ENCODE measurements at regions not wholly inside any gene's neighbourhood (a gene's known extent, or its start where the extent isn't known, plus 50 kb on each side); places are given as distances from the start of the nearest gene placed in this dataset.

DNA sequence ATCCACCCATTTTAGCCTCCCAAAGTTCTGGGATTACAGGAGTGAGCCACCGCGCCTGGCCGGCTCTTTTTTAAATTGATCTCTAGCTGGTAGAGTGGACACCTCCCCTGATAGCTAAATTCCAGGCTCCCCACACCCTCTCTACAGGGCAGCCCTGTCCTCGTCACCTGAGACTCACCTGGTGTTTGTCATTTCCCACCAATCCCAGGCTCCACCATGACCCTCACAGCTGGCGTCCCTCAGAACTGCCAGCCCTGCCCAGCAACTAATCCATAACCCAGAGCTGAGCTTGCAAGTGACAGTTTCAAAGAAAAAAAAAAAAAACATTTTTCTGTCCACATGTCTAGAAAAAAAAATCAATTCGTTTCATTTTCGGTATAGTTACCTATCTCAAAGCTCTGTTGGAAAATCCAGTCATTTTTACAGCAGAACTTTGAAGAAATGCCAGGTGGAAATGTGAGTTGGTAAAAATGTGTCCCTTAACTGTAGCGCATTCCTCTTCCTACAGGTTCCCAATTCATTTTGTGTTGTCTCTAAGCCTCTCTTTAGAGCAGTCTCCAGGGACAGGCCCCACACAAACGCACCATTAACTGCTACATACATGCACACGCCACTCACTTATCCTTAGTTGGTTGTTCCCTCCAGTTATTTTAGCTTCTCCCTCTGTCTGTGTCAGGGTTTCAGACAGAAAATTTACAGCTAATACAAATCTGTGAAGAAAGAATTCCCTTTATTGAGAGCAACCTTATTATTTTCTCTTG is 294.7 kb downstream of the FBXO15 start:
- DNase-seq (ENCODE audit: low read depth) = no peak

DNA sequence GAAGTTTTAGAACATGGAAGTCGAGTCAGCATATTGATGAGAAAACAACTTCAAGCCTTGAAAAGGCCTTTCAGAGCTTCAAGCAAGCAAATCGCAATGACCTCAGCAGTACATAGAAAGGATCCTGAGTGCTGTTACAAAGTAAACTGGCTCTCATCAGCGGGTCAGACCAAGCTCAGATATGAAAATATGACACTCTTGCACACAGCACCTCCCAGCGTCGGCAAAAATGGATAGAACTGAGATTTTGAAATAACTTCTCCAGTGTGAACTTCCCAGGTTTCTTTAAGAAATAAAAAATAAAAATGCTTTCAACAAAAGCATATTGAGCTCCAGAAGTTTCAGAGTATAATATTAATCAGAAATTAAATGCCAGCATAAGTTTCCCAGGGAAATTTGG is 296.9 kb downstream of the FBXO15 start:
- DNase-seq (ENCODE audit: low read depth) = no peak

DNA sequence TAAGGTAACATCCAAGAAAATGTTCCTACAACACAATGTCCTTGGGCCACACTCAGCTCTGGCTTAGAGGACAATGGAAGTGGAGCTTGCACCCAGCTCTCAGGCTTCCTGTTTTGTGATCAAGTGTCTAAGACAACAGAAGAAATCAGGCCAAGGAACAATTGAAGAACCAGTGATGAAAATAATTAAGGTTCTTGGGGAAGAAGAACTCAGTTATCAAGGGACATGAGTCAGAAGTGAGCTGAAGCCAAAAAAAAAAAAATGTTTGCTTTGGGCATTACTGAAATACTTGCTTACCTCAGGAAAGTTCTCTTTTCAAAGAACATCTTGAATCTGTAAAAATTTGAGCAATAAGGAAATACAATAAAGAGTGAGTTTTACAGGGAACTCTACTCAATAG is 299.0 kb downstream of the FBXO15 start:
- no peak for DNase-seq (ENCODE audit: low read depth)

DNA sequence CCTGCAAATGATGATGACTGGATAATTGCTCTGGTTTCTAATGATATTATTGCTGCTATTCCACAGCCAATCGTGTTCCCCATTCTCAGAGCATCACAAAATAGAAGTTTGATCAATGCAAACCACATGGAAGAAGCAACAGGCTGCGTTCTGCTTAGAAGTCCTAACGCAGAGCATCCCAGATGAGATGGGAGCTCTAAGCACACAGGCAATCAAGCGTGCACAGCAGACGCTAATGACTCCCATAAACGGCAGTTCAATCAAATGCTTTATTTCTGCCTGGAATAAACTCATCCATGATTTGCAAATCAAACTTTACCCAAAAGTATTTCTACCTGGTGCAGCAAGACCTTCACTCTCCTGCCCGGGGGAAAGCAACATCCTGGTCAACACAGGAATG is 304.2 kb downstream of the FBXO15 start:
- no peak for DNase-seq (ENCODE audit: low read depth)

DNA sequence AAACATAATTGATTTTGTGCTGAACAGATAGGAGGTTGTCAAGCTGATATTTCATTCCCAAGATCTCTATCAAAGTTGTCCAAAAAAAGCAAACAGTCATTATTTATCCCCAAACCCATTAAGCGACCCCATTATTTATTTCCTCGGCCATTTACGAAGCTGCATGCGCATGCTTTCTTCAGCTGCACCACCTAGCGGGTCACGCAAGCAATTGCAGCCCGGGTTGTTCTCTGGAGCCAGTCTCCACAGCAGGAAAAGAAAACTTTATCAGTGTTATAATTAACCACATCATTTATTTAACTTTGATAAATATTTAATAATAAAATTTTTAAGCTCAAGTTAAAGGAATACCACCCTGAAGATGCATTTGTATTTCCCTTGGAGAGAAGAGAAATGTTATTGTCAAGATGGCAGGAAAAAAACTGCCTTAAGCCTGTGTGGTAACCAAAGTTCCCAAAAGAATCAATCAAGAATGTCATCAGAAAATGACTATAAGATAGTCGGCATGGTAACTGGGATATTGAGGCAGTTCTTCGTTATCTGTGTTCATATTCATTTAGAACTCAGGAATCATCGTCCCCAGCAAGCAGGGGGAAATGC is 304.7 kb downstream of the FBXO15 start:
- DNase-seq (ENCODE audit: low read depth) = peak; percentile 13

DNA sequence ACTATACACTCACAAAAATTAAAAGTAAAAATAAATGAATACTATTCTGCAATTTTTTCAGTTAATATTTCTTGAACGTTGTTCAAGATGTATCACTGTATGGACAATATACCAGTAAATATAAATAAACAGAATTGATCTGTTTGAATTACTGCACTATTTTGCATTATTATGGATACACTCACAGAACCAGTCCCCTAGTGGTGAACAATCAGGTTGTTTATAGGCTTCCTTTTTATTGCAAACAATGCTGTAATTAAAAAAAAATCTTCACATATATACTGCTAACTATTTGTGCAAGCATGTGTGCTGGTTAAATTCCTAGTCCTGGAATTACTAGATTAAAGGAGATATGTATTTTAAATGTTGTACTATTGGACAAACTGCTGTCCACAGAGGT is 306.0 kb downstream of the FBXO15 start:
- no peak for DNase-seq (ENCODE audit: low read depth)

DNA sequence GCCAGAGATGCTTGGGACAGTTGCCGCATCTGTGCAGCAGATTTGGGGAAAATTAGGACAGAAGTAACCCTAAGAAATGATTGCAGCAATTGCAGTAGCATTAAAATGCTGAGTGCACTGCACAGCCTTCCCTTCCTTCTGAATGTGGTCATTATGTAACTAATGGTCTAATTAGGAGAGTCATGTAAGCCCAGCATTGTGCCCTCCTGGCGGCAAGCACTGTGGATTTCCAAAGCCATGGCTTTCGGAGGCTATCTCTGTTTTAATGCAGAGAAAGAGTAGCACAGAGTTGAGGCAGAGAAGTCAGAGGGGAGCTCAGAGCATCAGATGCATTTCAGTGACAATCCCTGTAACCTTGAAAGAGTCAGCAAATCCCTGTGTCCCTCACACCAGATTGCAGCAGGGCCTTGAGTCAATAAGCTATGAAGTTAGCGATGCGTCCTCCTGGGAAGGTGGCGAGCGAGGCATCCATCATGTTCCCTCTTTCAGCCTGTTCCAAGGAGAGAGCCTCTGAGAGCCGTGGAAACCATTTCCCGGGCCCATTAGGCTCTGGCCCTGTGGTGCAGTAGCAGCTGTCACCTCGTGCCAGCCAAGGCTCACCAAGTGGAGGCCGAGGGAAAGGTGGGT is 307.2 kb downstream of the FBXO15 start:
- no peak for DNase-seq (ENCODE audit: low read depth)

DNA sequence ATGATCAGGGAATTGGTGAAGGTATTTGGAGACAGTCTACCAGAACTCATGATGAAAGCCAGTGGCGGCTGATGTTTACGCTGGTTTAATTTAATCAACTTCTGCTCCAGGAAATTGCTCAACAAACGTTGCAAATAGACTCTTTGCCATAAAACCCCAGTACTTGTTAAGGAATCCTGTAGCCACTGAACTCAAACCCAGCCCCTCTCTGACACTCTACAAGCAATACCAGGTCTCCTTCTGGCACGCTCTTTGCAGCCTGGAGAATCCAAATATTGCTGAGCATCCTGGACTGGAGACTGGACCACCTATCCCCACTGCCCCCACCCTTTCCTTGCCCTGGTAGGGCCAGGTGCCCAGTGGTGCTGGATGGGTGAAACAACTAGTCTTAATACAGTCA is 308.2 kb downstream of the FBXO15 start:
- DNase-seq (ENCODE audit: low read depth) = no peak

DNA sequence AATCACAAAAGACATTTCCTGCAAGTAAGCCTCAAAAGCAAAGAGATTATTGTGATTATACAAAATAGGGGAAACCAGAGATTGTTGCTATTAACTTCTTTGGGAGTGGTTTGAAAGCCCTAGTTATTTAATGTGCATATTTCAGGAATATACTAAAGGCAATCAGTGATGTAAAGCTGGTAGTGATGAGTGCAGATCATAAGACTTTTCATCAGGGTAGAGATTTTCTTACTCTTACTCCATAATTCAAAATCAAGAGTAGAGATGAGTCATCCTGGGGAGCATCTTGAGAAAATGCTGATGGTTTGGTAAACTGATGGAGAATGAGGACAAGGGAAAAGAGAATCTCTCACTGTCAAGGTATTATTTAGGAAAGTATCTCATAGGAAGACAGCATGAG is 309.5 kb downstream of the FBXO15 start:
- DNase-seq (ENCODE audit: low read depth) = no peak

DNA sequence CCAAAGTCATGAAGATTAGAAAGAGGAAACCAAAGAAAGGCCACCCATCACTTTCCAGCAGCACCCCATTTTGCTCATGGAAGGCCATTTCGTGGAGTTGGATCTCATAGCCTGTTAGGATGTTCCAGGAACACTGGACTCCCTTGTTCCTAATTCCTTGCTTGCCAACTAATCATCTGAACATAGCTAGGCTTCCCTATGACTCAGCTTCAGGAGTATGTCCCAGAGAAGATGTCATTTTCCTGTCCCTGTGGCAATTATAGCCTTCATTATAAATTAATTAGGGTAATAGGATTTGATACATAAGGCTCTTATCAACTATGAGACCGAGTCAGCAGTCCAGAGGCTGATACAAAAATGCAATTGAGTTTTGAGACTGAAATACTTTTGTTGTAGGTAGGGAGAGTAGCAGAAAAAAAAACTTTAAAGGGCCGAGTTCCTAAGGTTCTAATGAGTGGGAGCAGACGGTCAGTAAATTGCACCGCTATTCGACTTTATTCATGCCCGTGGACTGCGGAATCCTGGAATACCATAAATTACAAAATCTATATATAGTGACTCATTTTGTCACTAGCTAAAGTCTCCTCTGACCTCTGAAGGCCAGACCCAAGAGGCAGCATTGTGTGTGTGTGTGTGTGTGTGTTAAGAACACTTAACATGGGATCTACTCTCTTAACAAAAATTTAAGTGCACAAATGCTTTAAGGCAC is 311.8 kb downstream of the FBXO15 start:
- no peak for DNase-seq (ENCODE audit: low read depth)

DNA sequence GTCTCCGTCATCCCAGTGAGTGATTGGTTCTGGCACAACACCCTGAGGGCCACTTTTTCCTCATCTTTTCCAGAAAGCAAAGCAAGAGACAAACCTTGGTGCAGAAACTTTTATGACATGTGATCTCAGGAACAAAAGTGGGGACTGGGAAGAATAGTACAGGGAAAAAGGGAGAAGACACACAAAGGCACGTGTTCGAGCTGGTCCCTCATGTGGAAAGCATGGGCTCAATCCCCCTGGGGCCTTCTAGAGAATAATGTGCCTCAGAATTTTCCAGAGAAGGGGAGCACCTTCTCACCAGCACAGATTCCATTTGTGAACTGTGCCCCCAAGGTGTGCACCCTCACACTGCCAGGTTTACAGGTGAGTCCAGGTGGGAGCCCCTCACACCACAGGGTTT is 312.6 kb downstream of the FBXO15 start:
- DNase-seq (ENCODE audit: low read depth) = no peak

DNA sequence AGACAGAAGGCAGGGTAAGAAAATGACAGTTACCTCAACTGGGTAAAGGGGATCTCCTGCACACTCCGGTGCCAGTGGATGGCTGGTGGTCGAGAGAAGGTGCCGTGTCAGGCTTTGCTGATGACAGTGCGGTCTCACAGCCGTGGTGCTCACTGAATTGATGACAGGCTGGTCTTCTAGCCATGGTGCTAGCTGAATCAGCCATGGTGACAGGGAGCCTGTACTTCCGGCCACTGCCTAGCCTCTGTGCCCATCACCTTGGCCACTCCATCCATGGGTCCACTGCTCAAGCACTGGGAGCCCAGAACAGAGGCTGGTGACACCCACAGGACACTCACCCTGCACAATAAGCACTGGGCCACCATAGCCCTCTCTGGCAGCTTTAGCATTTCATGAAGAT is 315.9 kb downstream of the FBXO15 start:
- DNase-seq (ENCODE audit: low read depth) = no peak

DNA sequence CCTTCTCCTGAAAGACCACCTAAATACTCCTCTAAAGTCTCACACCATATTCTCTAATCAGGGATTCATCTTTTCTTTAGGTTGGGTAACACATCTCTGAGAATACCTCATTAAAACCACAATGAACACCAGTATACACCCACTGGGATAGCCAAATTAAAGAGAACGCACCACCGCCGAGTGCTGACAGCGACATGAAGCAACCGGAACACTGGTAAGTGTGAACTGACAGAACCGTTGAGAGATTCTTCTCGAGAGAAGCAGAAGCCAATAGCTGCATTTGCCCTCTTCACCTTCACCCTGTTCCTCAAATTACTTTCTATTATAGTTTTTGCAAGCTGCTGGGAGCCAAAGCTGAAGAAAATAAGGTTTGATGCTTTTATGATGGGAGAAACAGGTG is 318.5 kb downstream of the FBXO15 start:
- DNase-seq (ENCODE audit: low read depth) = no peak

DNA sequence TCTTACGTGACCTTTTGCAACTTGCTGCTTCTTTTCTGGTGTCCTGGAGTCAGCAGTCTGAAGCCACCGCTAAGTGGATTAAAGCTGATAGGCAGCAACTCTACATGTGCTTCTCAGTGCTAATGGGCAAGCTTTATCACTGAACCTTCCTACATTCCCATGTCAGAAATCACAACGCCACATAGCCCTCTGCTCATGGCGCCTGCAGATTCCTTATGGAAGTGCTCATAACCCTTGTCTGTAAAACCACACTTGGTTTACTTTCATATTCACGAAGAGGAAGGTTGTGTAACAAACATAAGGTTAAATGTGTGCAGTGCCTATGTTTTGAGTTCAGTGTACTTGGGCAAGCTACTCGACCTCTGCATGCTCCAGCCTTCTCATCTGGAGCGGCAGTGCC is 319.8 kb downstream of the FBXO15 start:
- no peak for DNase-seq (ENCODE audit: low read depth)

DNA sequence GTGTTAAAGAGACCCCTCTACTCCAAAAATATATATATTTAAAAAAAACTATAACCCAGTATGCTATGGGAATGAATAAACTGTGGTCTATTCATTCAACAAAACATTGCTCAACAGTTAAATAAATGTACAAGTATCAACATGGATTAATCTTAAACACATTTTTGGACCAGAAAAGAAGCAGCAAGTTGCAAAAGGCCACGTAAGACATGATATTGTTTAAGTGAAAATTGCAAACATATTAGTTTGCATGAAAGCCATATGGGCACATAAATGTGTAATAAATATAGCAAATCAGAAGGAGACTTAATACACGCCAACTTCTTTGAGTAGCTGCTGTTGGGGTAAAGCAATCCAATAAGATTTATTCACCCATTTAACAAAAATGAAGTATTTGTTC is 321.5 kb downstream of the FBXO15 start:
- DNase-seq (ENCODE audit: low read depth) = no peak

DNA sequence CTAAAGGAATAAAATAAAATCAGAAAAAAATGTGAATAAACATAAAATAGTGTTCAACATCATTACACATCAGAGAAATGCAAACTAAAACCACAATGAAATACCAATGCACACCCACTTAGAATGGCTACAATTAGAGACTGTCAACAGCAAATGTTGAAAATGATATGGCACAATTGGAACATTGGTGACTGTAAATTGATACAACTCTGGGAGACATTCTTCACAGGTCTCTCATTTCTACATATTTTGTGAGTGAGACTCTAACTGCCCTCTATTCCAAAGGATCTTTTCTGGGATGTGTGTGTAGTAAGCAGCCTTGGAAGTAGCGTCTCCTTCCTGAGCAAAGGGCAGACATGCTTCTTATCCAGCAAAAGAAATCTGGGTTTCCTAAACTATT is 323.0 kb downstream of the FBXO15 start:
- no peak for DNase-seq (ENCODE audit: low read depth)

DNA sequence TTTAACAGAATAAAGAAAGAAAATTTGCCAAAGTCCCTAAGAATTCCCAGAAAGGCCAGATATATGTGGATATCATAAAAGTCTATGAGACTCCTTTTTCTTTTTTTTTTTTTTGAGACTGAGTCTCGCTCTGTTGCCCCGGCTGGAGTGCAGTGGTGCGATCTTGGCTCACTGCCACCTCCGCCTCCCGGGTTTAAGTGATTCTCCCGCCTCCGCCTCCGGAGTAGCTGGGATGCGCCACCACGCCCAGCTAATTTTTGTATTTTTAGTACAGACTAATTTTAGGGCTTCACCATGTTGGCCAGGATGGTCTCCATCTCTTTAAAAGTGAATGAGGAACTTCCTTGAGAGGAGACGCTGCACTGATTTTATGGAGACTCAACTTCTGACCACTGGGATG is 335.2 kb downstream of the FBXO15 start:
- DNase-seq (ENCODE audit: low read depth) = no peak

DNA sequence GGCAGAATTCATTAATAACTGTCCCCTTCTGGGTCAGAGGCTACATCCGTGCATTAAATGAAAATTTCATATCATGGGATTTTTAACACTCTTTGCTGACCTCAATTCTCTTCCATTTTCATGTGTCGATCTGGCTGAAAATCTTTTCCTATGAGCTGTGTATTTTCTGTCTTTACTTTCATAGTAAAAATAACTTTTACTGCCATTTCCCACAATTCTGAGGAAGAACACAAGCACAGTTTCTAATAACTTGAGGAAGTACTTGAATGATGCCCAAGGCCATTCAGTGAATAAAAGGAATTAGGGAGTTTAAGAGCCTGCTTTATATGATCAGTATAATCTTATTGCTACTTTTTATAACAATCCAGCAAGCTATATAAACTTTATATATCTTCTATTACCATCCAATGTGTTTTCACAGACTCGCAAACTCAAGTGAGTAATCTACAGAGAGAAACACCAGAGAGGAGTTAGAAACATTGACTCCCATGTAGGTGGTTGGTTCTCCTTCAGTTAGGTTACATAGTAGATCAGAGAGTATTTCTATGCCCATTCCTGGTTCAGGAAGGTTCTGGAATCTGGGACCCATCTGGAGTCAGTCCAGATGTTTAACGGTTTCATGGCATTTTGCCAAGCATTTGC is 340.0 kb downstream of the FBXO15 start:
- DNase-seq (ENCODE audit: low read depth) = no peak

DNA sequence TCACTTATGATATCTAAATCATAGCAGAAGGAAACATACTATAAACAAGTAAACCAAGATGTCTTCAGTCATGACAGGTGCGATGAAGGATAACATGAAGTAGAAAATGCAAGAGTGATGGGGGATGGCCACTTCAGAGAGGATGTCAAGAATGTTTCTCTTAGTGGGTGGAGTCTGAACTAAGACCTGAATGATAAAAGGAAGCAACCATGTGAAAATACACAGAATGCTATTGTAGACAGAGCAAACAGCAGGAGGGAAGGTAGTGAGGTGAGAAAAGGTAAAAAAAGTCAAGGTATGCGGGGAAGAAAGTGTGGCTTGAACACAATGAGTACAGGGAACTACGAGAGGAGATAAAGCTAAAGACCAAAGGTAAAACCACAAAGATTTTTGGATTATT is 341.6 kb downstream of the FBXO15 start:
- DNase-seq (ENCODE audit: low read depth) = no peak

DNA sequence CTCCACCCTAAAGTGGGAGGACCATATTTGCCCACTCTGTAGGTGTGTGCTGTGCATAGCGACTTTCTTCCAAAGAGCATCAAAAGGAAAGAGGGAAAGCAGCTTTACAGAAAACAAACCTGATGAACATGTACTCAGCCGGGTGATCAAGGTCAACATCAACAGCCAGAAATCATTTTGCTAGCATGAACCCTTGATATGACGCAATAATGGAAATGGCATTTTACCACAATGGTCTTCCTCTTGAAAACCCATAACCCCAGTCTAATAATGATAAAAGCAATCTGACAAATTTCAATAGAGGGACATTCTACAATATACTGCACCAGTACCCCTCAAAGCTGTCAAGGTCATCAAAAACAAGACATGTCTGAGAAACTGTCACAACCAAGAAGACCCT is 350.2 kb downstream of the FBXO15 start:
- DNase-seq (ENCODE audit: low read depth) = no peak

DNA sequence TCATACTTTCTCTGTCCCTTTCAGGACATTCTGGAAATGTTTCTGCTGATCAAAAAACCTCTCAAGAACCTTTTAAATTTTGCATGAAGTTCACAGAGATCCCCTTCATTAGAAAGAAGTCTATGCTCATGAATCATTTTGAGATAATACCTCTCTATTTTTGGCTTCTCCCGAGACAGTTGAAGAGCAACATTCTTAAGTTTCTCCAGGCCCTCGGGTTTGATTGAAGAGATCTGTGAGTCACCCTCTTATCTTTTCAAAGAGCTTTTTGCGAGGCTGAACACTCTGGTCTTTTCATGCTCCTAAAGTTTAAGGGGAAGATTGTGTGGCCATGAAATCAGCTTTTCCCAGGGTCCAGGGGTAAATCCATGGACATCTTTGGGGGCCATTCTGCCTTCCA is 354.2 kb downstream of the FBXO15 start:
- DNase-seq (ENCODE audit: low read depth) = no peak

DNA sequence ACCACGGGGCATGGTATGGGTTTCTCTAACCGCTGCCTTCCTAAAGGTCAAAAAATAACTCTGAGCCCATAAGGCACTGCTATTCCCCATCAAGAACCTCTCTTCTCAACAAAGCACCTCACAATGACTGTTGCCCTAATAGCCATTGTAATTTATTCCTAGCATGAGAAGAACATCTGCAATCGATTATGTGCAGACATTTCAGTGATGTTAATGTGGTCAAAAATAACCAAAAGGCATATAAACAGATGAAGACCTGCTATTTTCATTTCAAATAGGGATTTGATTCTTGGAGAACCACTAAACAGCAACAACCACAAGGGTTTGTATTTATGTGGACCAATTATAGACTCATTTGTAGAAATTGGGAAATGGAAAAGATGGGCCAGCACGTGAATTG is 356.6 kb downstream of the FBXO15 start:
- no peak for DNase-seq (ENCODE audit: low read depth)

DNA sequence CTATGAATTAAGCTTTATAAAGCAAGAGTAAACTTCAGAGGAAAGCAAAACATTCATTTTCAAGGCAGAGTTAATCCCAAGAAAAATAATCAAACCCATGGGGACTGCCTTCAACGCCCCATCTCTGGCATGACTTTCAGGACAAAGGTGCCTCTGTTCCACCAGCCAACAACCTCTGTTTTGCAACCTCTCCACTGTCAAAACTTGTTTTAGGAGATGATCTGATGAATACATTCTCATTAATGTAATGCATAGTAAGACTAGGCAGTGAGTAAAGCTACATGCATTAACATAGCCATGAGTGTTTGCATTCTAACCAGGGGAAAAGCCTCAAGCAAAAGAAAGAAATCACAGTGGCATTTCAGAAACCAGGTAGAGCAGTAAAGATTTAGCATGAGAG is 357.0 kb downstream of the FBXO15 start:
- no peak for DNase-seq (ENCODE audit: low read depth)

All from stimulated activated CD8-positive, alpha-beta memory T cell treated with anti-CD3 and anti-CD28 coated beads, Interleukin-4, amount 100 ng/mL, for 24 hours (primary cell).